Brain microvascular endothelial cell (primary cell): ENCODE measurements at regions not wholly inside any gene's neighbourhood (a gene's known extent, or its start where the extent isn't known, plus 50 kb on each side); places are given as distances from the start of the nearest gene placed in this dataset.

Source experiments
- DNase-seq: peaks from one replicate; pipeline ENCODE4 v3.0.0-alpha.2; 2020
- H3K27ac ChIP-seq: fragments of 250-450 bp; sonication (Bioruptor Pico); 2 replicates; pipeline ENCODE4 v1.5.1; 2020; ENCODE audit warnings: mild to moderate bottlenecking, moderate library complexity
- H3K27me3 ChIP-seq: fragments of 250-450 bp; sonication (Bioruptor Pico); replicated peaks from 2 replicates; pipeline ENCODE4 v1.5.1; 2020; ENCODE audit warnings: mild to moderate bottlenecking
- H3K36me3 ChIP-seq: fragments of 250-450 bp; sonication (Bioruptor Pico); replicated peaks from 2 replicates; pipeline ENCODE4 v1.5.1; 2020; ENCODE audit warnings: mild to moderate bottlenecking
- H3K4me3 ChIP-seq: 2 replicates; pipeline ENCODE4 v1.5.1; 2011; ENCODE audit warnings: low read depth, mild to moderate bottlenecking, control low read depth, low read length, moderate library complexity
- CTCF ChIP-seq: IDR thresholded peaks from 2 replicates; pipeline ENCODE4 v1.5.1; 2011; ENCODE audit warnings: low read depth, mild to moderate bottlenecking, moderate library complexity, low read length, control low read depth, inconsistent platforms; ENCODE audit errors: missing control alignments
- in situ Hi-C: cut with HindIII; loops from 2 replicates; pipeline ENCODE4 v1.10.0; 2017; ENCODE audit warnings: low sequenced_read_pairs, low pct_ligation_motif_present

GRCh38 chr5:120231563-120231962, 232.5 kb upstream of the PRR16 start:
- Histone ChIP-seq H3K4me3 (no peak overlapping the region), H3K36me3 (no peaks in the 10 kb centered on the region), H3K27me3 (no peaks in the 10 kb centered on the region), H3K27ac (no peak overlapping the region)
- in situ Hi-C loops = no loop called here
- no peak for DNase-seq
- no peak for TF ChIP-seq CTCF

GRCh38 chr5:120236360-120236759, 227.7 kb upstream of the PRR16 start:
- Histone ChIP-seq H3K27me3 (no peaks in the 10 kb centered on the region), H3K36me3 (no peaks in the 10 kb centered on the region), H3K4me3 (no peak overlapping the region), H3K27ac (no peak overlapping the region)
- no peak for TF ChIP-seq CTCF
- DNase-seq = no peak
- in situ Hi-C loops = no loop called here

- Histone ChIP-seq H3K27ac (no peak overlapping the region), H3K4me3 (no peak overlapping the region), H3K36me3 (no peaks in the 10 kb centered on the region), H3K27me3 (no peaks in the 10 kb centered on the region)
- DNase-seq = no peak
- no peak for TF ChIP-seq CTCF
- in situ Hi-C loops = no loop called here
These were observed 225.0 kb upstream of the PRR16 start for GRCh38 chr5:120239086-120239485.

- no peak overlapping the region for H3K27ac ChIP-seq
- no peaks in the 10 kb centered on the region for H3K36me3 ChIP-seq
- no peak for TF ChIP-seq CTCF
- H3K27me3 ChIP-seq = no peaks in the 10 kb centered on the region
- DNase-seq = no peak
- in situ Hi-C loops = no loop called here
- H3K4me3 ChIP-seq = no peak overlapping the region
These were observed 223.4 kb upstream of the PRR16 start for GRCh38 chr5:120240706-120241105.

GRCh38 chr5:120241400-120241799, 222.7 kb upstream of the PRR16 start:
- no peaks in the 10 kb centered on the region for H3K36me3 ChIP-seq
- H3K27ac ChIP-seq = no peak overlapping the region
- H3K4me3 ChIP-seq = no peak overlapping the region
- no peak for DNase-seq
- TF ChIP-seq CTCF = no peak
- no peaks in the 10 kb centered on the region for H3K27me3 ChIP-seq
- in situ Hi-C loops = no loop called here

GRCh38 chr5:120251898-120252297, 212.2 kb upstream of the PRR16 start:
- in situ Hi-C loops = no loop called here
- TF ChIP-seq CTCF = no peak
- H3K36me3 ChIP-seq = no peaks in the 10 kb centered on the region
- H3K27ac ChIP-seq = no peak overlapping the region
- no peaks in the 10 kb centered on the region for H3K27me3 ChIP-seq
- no peak overlapping the region for H3K4me3 ChIP-seq
- DNase-seq = no peak
